H9 (cell line): ENCODE measurements at regions not wholly inside any gene's neighbourhood (a gene's known extent, or its start where the extent isn't known, plus 50 kb on each side); places are given as distances from the start of the nearest gene placed in this dataset.

Source experiments
- DNase-seq: peaks from one replicate; pipeline ENCODE4 v3.0.0-alpha.2; 2017
- H2AFZ ChIP-seq: one replicate; pipeline ENCODE4 v1.6.1; 2013; ENCODE audit warnings: mild to moderate bottlenecking, low read length, control low read depth, moderate library complexity
- H2AK5ac ChIP-seq: 2 replicates; pipeline ENCODE4 v1.6.1; 2013; ENCODE audit warnings: low read length, control low read depth, mixed read lengths; ENCODE audit not compliant: insufficient read length
- H2BK120ac ChIP-seq: one replicate; pipeline ENCODE4 v1.6.1; 2013; ENCODE audit warnings: low read depth, mild to moderate bottlenecking, low read length, control low read depth, inconsistent platforms; ENCODE audit not compliant: poor library complexity, severe bottlenecking
- H2BK12ac ChIP-seq: 2 replicates; pipeline ENCODE4 v1.6.1; 2013; ENCODE audit warnings: low read length, control low read depth, mixed read lengths, low read depth; ENCODE audit not compliant: insufficient read length
- H2BK15ac ChIP-seq: 2 replicates; pipeline ENCODE4 v1.6.1; 2013; ENCODE audit warnings: low read depth, low read length, control low read depth
- H2BK20ac ChIP-seq: one replicate; pipeline ENCODE4 v1.6.1; 2013; ENCODE audit warnings: low read depth, mild to moderate bottlenecking, low read length, control low read depth, inconsistent platforms; ENCODE audit not compliant: poor library complexity, severe bottlenecking
- H2BK5ac ChIP-seq: 2 replicates; pipeline ENCODE4 v1.6.1; 2013; ENCODE audit warnings: low read length, control low read depth, mixed read lengths; ENCODE audit not compliant: insufficient read length
- H3K14ac ChIP-seq: 2 replicates; pipeline ENCODE4 v1.6.1; 2013; ENCODE audit warnings: low read length, control low read depth; ENCODE audit not compliant: insufficient read depth
- H3K18ac ChIP-seq: 2 replicates; pipeline ENCODE4 v1.6.1; 2013; ENCODE audit warnings: low read depth, mild to moderate bottlenecking, mixed read lengths, low read length, control low read depth; ENCODE audit not compliant: insufficient read length
- H3K23ac ChIP-seq: 2 replicates; pipeline ENCODE4 v1.6.1; 2013; ENCODE audit warnings: low read length, control low read depth, mixed read lengths, low read depth; ENCODE audit not compliant: insufficient read length
- H3K23me2 ChIP-seq: 2 replicates; pipeline ENCODE4 v1.6.1; 2013; ENCODE audit warnings: low read depth, mild to moderate bottlenecking, mixed read lengths, low read length, control low read depth; ENCODE audit not compliant: insufficient read length, poor library complexity, severe bottlenecking
- H3K27ac ChIP-seq: 2 replicates; pipeline ENCODE4 v1.5.1; 2013; ENCODE audit warnings: low read length, control low read depth, mixed read lengths, low read depth; ENCODE audit not compliant: insufficient read length
- H3K27me3 ChIP-seq: 2 replicates; pipeline ENCODE4 v1.6.1; 2013; ENCODE audit warnings: low read length, control low read depth, inconsistent platforms; ENCODE audit not compliant: insufficient read depth
- H3K4ac ChIP-seq: 2 replicates; pipeline ENCODE4 v1.6.1; 2013; ENCODE audit warnings: low read depth, mild to moderate bottlenecking, control low read depth, inconsistent platforms, low read length, moderate library complexity
- H3K4me1 ChIP-seq: 2 replicates; pipeline ENCODE4 v1.6.1; 2013; ENCODE audit warnings: low read length, control low read depth, inconsistent platforms; ENCODE audit not compliant: insufficient read depth
- H3K4me2 ChIP-seq: 2 replicates; pipeline ENCODE4 v1.6.1; 2013; ENCODE audit warnings: low read length, control low read depth, mixed read lengths; ENCODE audit not compliant: insufficient read length, insufficient read depth
- H3K56ac ChIP-seq: 2 replicates; pipeline ENCODE4 v1.6.1; 2013; ENCODE audit warnings: low read depth, mild to moderate bottlenecking, mixed read lengths, low read length, control low read depth; ENCODE audit not compliant: insufficient read length
- H3K79me1 ChIP-seq: 2 replicates; pipeline ENCODE4 v1.6.1; 2013; ENCODE audit warnings: low read depth, mild to moderate bottlenecking, moderate library complexity, low read length, control low read depth, inconsistent platforms; ENCODE audit not compliant: insufficient read depth, poor library complexity, severe bottlenecking
- H3K79me2 ChIP-seq: 2 replicates; pipeline ENCODE4 v1.6.1; 2013; ENCODE audit warnings: low read length, control low read depth, inconsistent platforms; ENCODE audit not compliant: insufficient read depth
- H3K9ac ChIP-seq: 2 replicates; pipeline ENCODE4 v1.6.1; 2013; ENCODE audit warnings: low read length, control low read depth, mixed read lengths; ENCODE audit not compliant: insufficient read length; ENCODE audit errors: extremely low read depth
- H3K9me3 ChIP-seq: one replicate; pipeline ENCODE4 v1.6.1; 2013; ENCODE audit warnings: low read depth, low read length, inconsistent platforms; ENCODE audit not compliant: control insufficient read depth
- H3T11ph ChIP-seq: one replicate; pipeline ENCODE4 v1.6.1; 2013; ENCODE audit warnings: mild to moderate bottlenecking, low read length, control low read depth, inconsistent platforms
- H4K20me1 ChIP-seq: one replicate; pipeline ENCODE4 v1.6.1; 2013; ENCODE audit not compliant: control insufficient read depth, insufficient read length, insufficient read depth
- H4K5ac ChIP-seq: 2 replicates; pipeline ENCODE4 v1.6.1; 2013; ENCODE audit warnings: low read depth, mild to moderate bottlenecking, mixed read lengths, low read length, control low read depth; ENCODE audit not compliant: insufficient read length
- H4K8ac ChIP-seq: replicated peaks from 2 replicates; pipeline ENCODE4 v1.6.1; 2013; ENCODE audit warnings: low read length, control low read depth, mixed read lengths, low read depth; ENCODE audit not compliant: insufficient read length
- H4K91ac ChIP-seq: 2 replicates; pipeline ENCODE4 v1.6.1; 2013; ENCODE audit warnings: low read depth, mild to moderate bottlenecking, moderate library complexity, mixed read lengths, low read length, control low read depth; ENCODE audit not compliant: insufficient read length
- H3K27ac Mint-ChIP-seq, 3 experiments: 2 replicates in 2 of 3; 3 replicates in 1 of 3; pipeline ENCODE4 v1.8.0; 2020 to 2021; ENCODE audit warnings: mixed read lengths in 3 of 3, mild to moderate bottlenecking in 1 of 3, moderate library complexity in 1 of 3
- H3K27me3 Mint-ChIP-seq: 2 replicates; pipeline ENCODE4 v1.8.0; 2021; ENCODE audit warnings: low read depth, mild to moderate bottlenecking, moderate library complexity, mixed read lengths
- H3K36me3 Mint-ChIP-seq, 3 experiments: 2 replicates in 2 of 3; 3 replicates in 1 of 3; pipeline ENCODE4 v1.8.0; 2020 to 2021; ENCODE audit warnings: low read depth in 3 of 3, mixed read lengths in 3 of 3; ENCODE audit not compliant: insufficient read depth in 1 of 3
- H3K4me1 Mint-ChIP-seq, 2 experiments: 2 replicates each; pipeline ENCODE4 v1.8.0; 2020; ENCODE audit warnings: mixed read lengths in 2 of 2
- H3K4me3 Mint-ChIP-seq, 2 experiments: 2 replicates in 1 of 2; 3 replicates in 1 of 2; pipeline ENCODE4 v1.8.0; 2020 to 2021; ENCODE audit warnings: mild to moderate bottlenecking in 2 of 2, mixed read lengths in 2 of 2, moderate library complexity in 1 of 2
- H3K9me3 Mint-ChIP-seq, 2 experiments: 2 replicates in 1 of 2; 3 replicates in 1 of 2; pipeline ENCODE4 v1.8.0; 2020; ENCODE audit warnings: mild to moderate bottlenecking in 2 of 2, mixed read lengths in 2 of 2, moderate library complexity in 1 of 2
- WGBS: extraction: QIAGEN DNeasy Blood & Tissue Kit; methylation state at CpG from one replicate; pipeline ENCODE4 v1.1.7; 2013; ENCODE audit warnings: missing lambda C conversion rate, low lambda C conversion rate, mixed read lengths; ENCODE audit not compliant: insufficient read length; ENCODE audit errors: extremely low coverage; 5-methylcytosine and 5-hydroxymethylcytosine counted together
- TF ChIP-seq, protein P1 (sequence below): fragments of 200-600 bp; sonication (generic); conservative IDR thresholded peaks from 3 replicates; pipeline ENCODE4 v1.8.0; 2021; ENCODE audit warnings: antibody characterized with exemption, mild to moderate bottlenecking

DNA sequence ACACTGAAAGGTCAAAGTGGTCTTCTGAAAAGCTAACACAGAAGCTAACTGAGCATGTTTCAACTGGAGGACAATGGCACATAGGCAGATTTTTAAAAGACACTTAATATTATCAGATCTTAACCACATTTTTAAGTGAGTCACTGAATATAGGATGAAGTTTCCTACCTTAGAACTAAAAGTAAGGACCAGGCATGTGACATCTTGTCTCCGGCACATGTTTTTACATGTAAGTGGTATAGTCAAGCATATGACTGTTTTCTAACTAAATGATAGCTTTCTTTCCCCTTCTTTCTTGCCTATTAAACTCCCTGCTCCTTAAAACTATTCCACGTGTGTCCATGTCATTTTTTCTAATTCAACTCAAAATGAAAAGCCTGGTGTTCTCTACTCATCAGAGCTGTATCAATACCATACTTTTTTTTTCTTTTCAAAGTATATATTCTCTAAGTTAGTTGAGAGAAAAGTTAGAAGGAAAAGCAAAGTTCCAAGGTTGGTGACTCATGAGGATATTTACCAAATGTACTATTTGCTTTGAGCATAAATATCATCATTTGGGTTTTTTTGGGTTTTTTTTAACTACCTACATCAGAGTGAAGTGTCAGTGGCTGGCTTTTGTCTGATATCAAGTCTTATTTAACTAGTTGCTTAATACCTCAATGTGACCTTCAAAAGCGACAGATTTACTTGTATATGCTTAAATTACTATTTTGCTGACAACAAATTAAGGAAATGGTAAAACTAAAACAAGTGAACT lies 127.5 kb downstream of the CRPPA start:
- no peaks in the 10 kb centered on the region for H3K9me3 Mint-ChIP-seq
- no peaks in the 10 kb centered on the region for H3K27me3 Mint-ChIP-seq
- H3K36me3 Mint-ChIP-seq: no peaks in the 10 kb centered on the region
- H3K23me2 ChIP-seq: no peaks in the 10 kb centered on the region
- H2BK12ac ChIP-seq: no peak overlapping the region
- no CpG with 5 or more reads among the region's 3 CpGs for WGBS
- no peak overlapping the region for H2AK5ac ChIP-seq
- H3K4ac ChIP-seq: no peak overlapping the region
- H2BK20ac ChIP-seq: no peak overlapping the region
- no peak overlapping the region for H4K8ac ChIP-seq
- H2BK15ac ChIP-seq: no peak overlapping the region
- TF ChIP-seq, protein P1, sequence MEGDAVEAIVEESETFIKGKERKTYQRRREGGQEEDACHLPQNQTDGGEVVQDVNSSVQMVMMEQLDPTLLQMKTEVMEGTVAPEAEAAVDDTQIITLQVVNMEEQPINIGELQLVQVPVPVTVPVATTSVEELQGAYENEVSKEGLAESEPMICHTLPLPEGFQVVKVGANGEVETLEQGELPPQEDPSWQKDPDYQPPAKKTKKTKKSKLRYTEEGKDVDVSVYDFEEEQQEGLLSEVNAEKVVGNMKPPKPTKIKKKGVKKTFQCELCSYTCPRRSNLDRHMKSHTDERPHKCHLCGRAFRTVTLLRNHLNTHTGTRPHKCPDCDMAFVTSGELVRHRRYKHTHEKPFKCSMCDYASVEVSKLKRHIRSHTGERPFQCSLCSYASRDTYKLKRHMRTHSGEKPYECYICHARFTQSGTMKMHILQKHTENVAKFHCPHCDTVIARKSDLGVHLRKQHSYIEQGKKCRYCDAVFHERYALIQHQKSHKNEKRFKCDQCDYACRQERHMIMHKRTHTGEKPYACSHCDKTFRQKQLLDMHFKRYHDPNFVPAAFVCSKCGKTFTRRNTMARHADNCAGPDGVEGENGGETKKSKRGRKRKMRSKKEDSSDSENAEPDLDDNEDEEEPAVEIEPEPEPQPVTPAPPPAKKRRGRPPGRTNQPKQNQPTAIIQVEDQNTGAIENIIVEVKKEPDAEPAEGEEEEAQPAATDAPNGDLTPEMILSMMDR: no peak
- DNase-seq: no peak
- no peak overlapping the region for H3K4me3 Mint-ChIP-seq
- no peak overlapping the region for H3K14ac ChIP-seq
- no peak overlapping the region for H3K56ac ChIP-seq
- no peak overlapping the region for H4K91ac ChIP-seq
- no peaks in the 10 kb centered on the region for H3K9me3 ChIP-seq
- H3K27ac Mint-ChIP-seq: no peak overlapping the region
- no peak overlapping the region for H2BK120ac ChIP-seq
- H4K20me1 ChIP-seq: no peaks in the 10 kb centered on the region
- no peak overlapping the region for H2BK5ac ChIP-seq
- no peak overlapping the region for H3K27ac ChIP-seq
- H3K79me2 ChIP-seq: no peaks in the 10 kb centered on the region
- H3K79me1 ChIP-seq: no peaks in the 10 kb centered on the region
- no peak overlapping the region for H3K18ac ChIP-seq
- no peak overlapping the region for H4K5ac ChIP-seq
- no peaks in the 10 kb centered on the region for H3K4me1 Mint-ChIP-seq
- no peak overlapping the region for H3T11ph ChIP-seq
- no peak overlapping the region for H3K9ac ChIP-seq
- H3K4me2 ChIP-seq: no peak overlapping the region
- no peak overlapping the region for H2AFZ ChIP-seq
- no peak overlapping the region for H3K23ac ChIP-seq
- no peaks in the 10 kb centered on the region for H3K4me1 ChIP-seq
- H3K27me3 ChIP-seq: no peaks in the 10 kb centered on the region
